ENCODE measurements at regions not wholly inside any gene's neighbourhood (a gene's known extent, or its start where the extent isn't known, plus 50 kb on each side); places are given as distances from the start of the nearest gene placed in this dataset.
"Not testable (repeated sequence)": the region's sequence is repeated elsewhere in the genome, so short reads cannot be mapped to it uniquely, and the experiment has no call there.

GRCh38 chr13:76268307-76268706, 617.9 kb downstream of the KCTD12 start:
- TF ChIP-seq CTCF (IDR thresholded peaks at IDR 0.05); TCF7L2 (IDR thresholded peaks at IDR 0.05; ENCODE audit: low read depth, low read length); POLR2AphosphoS5 (IDR thresholded peaks at IDR 0.05; ENCODE audit: low read depth, low read length); REST (IDR thresholded peaks at IDR 0.05; ENCODE audit: insufficient read depth in 1 of 2, low read depth in 2 of 2, low read length in 1 of 2): not testable (repeated sequence)

All from Panc1 (cell line).